ENCODE measurements at regions not wholly inside any gene's neighbourhood (a gene's known extent, or its start where the extent isn't known, plus 50 kb on each side); places are given as distances from the start of the nearest gene placed in this dataset.

GRCh38 chr3:494190-494589 lies 297.6 kb downstream of the CHL1 start:
- TF ChIP-seq NFYB (CRISPR knock-in tag; conservative IDR thresholded peaks at IDR 0.05; ENCODE audit: low read depth) (no peak), CTCF (IDR thresholded peaks at IDR 0.05) (no peak)

Measured in WTC11 (cell line).